Hematopoietic multipotent progenitor cell treated with erythropoietin and hydrocortisone succinate and interleukin-3 and kit ligand, for 15 days (in vitro differentiated cells): ENCODE measurements at regions not wholly inside any gene's neighbourhood (a gene's known extent, or its start where the extent isn't known, plus 50 kb on each side); places are given as distances from the start of the nearest gene placed in this dataset.

Experiments
- DNase-seq: peaks from one replicate; pipeline ENCODE4 v3.0.0-alpha.2; 2015; ENCODE audit warnings: low spot score

GRCh38 chr2:180739070-180739469, 241.3 kb upstream of the UBE2E3 start:
- no peak for DNase-seq

GRCh38 chr2:180735799-180736198, 244.6 kb upstream of the UBE2E3 start:
- no peak for DNase-seq

- DNase-seq = no peak
Observed at GRCh38 chr2:180734382-180734781, 246.0 kb upstream of the UBE2E3 start.

DNA sequence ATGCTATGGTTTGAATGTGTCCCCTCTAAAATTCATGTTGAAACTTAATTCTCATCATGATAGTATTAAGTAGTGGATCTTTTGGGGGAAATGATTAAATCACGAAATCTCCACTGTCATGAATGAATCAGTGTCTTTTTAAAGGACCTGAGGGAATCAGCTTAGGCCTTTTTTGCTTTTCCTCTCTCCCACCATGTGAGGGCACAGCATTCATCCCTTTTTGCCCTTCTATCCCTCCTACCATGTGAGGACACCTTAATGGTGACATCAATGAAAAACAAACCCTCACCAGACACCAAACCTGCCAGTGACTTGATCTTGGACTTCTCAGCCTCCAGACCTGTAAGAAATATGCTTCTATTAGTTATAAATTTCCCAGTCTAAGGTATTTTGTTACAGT, 247.1 kb upstream of the UBE2E3 start:
- DNase-seq = no peak

GRCh38 chr2:180732337-180732736, 248.1 kb upstream of the UBE2E3 start:
- no peak for DNase-seq

- DNase-seq = no peak
Observed at GRCh38 chr2:180730976-180731375, 249.4 kb upstream of the UBE2E3 start.

DNA sequence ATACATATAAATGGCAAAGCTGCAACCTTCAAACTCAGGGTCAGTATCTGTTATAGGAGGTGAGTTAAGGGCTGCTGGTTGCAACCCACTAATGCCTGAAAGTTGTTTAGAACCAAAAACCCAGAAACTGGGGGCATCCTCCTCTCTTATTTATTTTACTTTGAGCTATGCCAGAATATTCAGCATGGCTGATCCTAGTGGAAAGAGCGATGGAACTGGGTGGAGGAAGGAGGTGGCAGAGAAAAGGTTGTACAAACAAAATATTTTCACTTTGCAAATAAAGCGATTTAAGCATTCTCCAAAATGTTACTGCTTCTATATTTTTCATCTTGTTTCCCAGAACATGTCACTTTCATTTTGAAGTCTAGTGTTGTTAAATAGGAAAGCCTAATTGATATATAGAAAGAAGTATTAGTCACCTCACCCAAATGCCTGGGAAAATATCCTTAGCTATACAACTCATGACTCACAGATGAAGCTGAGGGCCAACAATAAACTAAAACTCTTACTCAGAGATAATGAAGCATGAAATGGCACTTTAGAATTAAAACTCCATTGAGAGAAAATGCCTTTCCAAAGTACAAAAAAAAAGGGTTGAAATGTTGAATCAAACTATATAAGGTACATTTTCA, 251.4 kb upstream of the UBE2E3 start:
- no peak for DNase-seq

GRCh38 chr2:180723712-180724111, 256.7 kb upstream of the UBE2E3 start:
- DNase-seq = no peak

- no peak for DNase-seq
Observed at GRCh38 chr2:180722551-180723239, 257.7 kb upstream of the UBE2E3 start.

GRCh38 chr2:180720829-180721228, 259.6 kb upstream of the UBE2E3 start:
- no peak for DNase-seq

DNA sequence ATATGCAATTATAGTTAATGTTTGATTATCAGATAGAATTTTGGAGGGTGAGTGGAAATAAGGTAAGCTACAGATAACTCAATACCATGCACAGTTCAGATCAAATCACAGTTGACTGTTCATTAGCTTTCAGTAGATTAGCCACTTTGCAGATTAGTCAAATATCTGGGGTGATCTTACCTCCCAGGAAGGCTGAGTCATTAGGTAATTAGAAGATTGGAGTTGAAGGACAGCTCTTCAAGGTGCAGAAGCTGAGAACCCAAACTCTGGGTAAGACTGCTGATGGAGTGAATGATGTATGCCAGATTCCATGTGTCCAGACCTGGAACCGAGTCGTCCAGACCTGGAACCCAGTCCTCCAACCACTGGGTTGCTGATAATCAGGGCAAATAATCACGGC, 262.8 kb upstream of the UBE2E3 start:
- DNase-seq = no peak

DNA sequence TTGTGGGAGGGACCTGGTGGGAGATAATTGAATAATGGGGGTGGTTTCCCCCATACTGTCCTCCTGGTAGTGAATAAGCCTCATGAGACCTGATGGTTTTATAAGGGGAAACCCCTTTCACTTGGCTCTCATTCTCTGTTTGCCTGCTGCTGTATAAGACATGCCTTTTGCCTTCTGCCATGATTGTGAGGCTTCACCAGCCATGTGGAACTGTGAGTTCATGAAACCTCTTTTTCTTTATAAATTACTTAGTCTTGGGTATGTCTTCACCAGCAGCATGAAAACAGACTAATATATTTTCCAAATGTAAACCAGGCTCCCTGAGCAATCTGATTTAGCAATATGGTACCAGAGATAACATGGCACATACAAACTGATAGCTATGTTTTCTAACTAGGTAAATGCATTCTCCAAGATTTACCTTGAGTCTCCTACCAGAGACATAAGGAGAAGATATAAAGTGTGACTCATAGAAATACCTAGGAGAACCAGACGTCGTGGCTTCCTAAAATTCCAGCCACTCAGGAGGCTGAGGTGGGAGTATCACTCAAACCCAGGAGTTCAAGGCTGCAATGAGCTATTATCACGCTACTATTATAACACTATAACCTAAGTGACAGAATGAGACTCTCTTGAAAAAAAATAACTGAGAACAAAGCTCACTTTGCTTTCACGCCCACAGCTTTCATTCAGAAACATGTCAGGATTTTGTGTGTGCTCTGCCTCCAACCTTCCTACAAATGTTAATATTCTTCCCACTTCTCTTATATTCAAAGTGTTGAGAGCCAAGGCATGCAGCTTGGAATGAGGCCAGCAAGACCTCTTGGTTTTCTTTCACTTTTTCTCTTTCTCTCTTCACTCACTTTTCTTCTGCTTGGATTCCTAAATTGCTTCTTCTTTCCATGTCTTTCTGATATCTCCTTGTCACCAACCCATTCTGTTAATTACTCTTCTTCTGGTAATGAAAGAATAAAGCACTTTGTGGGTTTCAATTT, 263.9 kb upstream of the UBE2E3 start:
- no peak for DNase-seq

GRCh38 chr2:180715044-180715443, 265.4 kb upstream of the UBE2E3 start:
- DNase-seq = no peak

DNA sequence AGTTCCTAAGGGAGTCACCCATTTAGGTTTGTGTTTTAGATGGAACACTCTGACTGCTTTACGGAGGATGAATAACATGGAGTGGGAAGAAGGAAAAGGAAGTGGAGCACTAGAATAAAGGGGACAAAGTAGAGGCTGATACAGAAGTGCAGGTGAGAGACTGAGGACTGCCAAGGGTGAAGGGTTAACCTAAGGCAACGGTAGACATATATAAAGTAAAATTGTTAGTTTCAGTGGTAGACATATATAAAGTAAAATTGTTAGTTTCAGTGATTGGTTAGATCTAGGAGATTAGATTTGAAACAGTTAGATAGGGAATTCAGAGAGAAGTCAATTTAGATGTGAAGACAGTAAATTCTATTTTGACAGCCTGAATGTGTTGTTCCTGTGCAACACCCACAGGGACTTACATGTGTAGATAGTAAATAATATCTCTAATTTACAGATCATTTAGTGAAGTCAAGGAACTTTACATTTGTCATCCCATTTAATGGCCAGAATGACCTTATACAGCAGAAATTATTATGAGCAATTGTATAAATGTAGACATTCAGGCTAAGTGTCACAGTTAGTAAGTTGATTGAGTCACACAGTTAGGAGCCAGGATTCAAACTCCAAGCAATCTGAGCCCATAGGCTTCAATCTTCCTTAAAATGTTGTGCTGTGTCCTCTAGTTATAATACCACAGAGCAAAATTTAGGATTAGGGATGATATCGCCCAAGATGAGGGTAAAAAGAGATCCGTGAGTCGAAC, 270.8 kb upstream of the UBE2E3 start:
- DNase-seq = no peak

DNA sequence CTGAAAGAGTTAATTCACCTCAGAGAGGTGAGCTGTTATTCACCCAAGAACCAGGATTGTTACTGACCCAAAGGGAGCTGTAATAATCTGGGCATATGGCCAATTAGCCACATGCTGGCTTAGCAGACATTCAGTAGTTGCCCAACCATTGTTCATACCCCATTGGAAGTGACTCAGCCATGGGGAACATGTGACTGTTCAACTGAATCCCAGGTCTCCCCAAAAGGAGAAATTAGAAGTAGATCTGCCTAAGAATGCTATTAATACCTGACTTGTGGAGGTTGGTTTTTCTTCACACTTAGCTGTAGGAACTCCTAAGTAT, 272.6 kb upstream of the UBE2E3 start:
- DNase-seq = no peak

DNA sequence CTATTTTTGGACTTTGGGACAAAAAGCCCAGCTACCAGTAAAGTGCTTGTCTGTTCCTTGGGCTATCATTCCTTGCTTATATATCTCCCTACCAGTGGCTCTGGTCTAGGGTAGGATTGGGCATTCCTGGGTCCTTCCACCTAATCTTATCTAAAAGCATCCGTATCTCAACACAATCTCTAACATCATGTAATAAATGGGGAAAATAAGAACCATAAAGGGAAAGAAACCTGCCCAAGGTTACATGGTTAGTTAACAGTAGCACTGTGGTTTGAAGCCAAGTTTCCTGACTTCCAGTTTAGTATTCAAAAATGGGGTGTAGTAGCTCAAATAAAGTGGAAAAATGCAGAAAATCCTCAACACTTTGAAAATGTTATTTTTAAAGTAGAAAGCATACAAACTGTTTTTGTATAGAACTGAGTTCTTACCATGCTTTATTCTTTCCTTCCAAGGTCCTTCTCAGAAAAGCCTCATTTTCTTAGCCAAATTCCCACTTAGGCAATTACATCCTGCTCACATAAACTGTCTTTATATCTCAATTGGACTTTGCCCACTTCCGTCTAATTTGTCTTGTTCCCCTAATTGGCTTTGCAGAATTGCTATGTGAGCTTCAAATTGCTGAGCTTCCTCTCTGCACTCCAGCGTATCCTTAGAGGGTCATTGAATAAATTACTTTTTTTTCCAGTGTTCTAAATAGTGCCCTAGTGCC, 273.1 kb upstream of the UBE2E3 start:
- no peak for DNase-seq

GRCh38 chr2:180706694-180707093, 273.7 kb upstream of the UBE2E3 start:
- no peak for DNase-seq

DNA sequence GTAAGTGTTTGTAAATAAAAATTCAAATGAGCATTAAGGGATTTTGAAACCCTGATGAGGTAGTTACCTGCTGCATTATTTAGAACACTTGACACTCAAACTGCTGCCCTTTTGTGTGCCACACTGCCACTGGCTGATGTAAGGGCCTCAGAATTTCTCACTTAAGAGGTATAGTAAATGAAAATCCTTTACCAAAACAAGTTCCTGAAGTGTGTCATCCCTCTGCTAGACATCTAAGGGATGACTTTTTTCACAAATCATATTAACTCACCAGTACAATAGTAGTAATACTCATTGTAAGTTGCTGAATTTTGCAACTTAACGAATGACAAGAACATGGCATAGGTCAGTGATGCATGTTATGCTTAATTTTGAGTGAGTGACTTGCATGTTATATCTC, 274.9 kb upstream of the UBE2E3 start:
- no peak for DNase-seq

- DNase-seq = no peak
Observed at GRCh38 chr2:180705122-180705521, 275.3 kb upstream of the UBE2E3 start.

- DNase-seq = no peak
Observed at GRCh38 chr2:180699657-180700361, 280.6 kb upstream of the UBE2E3 start.

DNA sequence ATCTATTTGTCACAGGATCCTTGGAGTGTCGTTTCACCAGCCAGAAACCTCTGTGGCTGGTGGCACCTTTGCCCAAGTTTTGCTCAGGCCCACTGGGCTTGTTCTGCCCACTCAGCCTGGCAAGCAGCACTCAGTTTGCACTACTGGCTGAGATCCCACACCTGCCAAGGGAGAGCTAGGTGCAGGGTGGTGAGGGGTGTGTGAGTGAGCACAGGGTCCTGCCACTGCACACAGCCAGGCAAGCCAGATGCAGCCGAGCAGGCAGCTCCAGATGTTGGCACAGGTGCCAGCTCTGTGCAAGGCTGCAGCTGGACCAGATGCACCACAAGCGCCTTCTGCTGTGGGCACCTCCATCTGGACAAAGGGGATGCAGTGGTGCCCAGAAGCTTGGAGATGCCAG, 281.7 kb upstream of the UBE2E3 start:
- DNase-seq = no peak
